A549 (cell line): ENCODE measurements at regions not wholly inside any gene's neighbourhood (a gene's known extent, or its start where the extent isn't known, plus 50 kb on each side); places are given as distances from the start of the nearest gene placed in this dataset.

Source experiments
- ATAC-seq, 2 experiments: fragments of 200-7000 bp in 1 of 2; fragments of >200 bp in 1 of 2; cut with Nextera tagmentation in 1 of 2; cut with Tn5 transposase in 1 of 2; 3 replicates each; pipeline versions ENCODE4 v1.8.0 to v1.9.1; 2018 to 2020; ENCODE audit warnings: mild to moderate bottlenecking in 1 of 2, moderate library complexity in 1 of 2
- CTCF ChIA-PET: fragments of 300-600 bp; sonication (Branson Sonifier 250); formaldehyde crosslinking; extraction: SDS; loops from one replicate; lab custom pipeline; 2021; ENCODE audit warnings: antibody characterized with exemption, inconsistent platforms; lab: Yijun Ruan, JAX
- POLR2A ChIA-PET: fragments of 350-600 bp; formaldehyde crosslinking; extraction: SDS; loops from one replicate; lab custom pipeline; 2021; ENCODE audit warnings: antibody characterized with exemption, inconsistent platforms; lab: Yijun Ruan, JAX
- DNase-seq, 2 experiments: peaks; one replicate each; pipeline versions ENCODE4 v3.0.0 to v3.0.0-alpha.2; 2011 to 2016; ENCODE audit warnings: low read depth in 1 of 2, low spot score in 1 of 2
- FAIRE-seq: peaks from 2 replicates; lab custom pipeline; 2011; peaks lifted over from hg19 to GRCh38; lab: Jason Lieb, UNC
- H3K27ac ChIP-seq, 2 experiments: fragments of >200 bp; sonication (Bioruptor Twin); formaldehyde crosslinking; 3 replicates each; pipeline ENCODE4 v1.5.1; 2016 to 2017
- H3K4me1 ChIP-seq: fragments of >200 bp; sonication (Bioruptor Twin); formaldehyde crosslinking; 3 replicates; pipeline ENCODE4 v1.6.1; 2016
- H3K4me2 ChIP-seq: fragments of >200 bp; sonication (Bioruptor Twin); formaldehyde crosslinking; 3 replicates; pipeline ENCODE4 v1.6.1; 2016
- H3K4me3 ChIP-seq: fragments of >200 bp; sonication (Bioruptor Twin); formaldehyde crosslinking; 3 replicates; pipeline ENCODE4 v1.5.1; 2016
- H3K9me3 ChIP-seq: fragments of >200 bp; sonication (Bioruptor Twin); formaldehyde crosslinking; 3 replicates; pipeline ENCODE4 v1.6.1; 2016
- CBX2 ChIP-seq: fragments of 200-600 bp; sonication (generic); IDR thresholded peaks from 2 replicates; pipeline ENCODE4 v1.6.1; 2016; ENCODE audit warnings: low read depth, mild to moderate bottlenecking, borderline replicate concordance
- CBX8 ChIP-seq: fragments of 200-600 bp; sonication (generic); IDR thresholded peaks from 2 replicates; pipeline ENCODE4 v1.6.1; 2016
- CEBPB ChIP-seq, 2 experiments: fragments of >200 bp in 1 of 2; sonication (Bioruptor Twin) in 1 of 2; formaldehyde crosslinking in 1 of 2; IDR thresholded peaks; 2 replicates each; pipeline ENCODE4 v1.6.1; 2012 to 2016
- CHD2 ChIP-seq: fragments of 150-350 bp; IDR thresholded peaks from 2 replicates; pipeline ENCODE4 v1.6.1; 2014; ENCODE audit warnings: low read length; ENCODE audit not compliant: partially characterized antibody
- CHD4 ChIP-seq: fragments of 200-600 bp; sonication (generic); IDR thresholded peaks from 2 replicates; pipeline ENCODE4 v1.6.1; 2016; ENCODE audit warnings: antibody characterized with exemption, mild to moderate bottlenecking, borderline replicate concordance
- E2F6 ChIP-seq: IDR thresholded peaks from 2 replicates; pipeline ENCODE4 v1.6.1; 2012; ENCODE audit warnings: low read depth, borderline replicate concordance
- FOSB ChIP-seq: fragments of 250-450 bp; sonication (Bioruptor Pico); IDR thresholded peaks from 2 replicates; pipeline ENCODE4 v1.5.0; 2020; ENCODE audit warnings: mild to moderate bottlenecking, moderate library complexity
- FOSL2 ChIP-seq, 2 experiments: fragments of 450-650 bp in 1 of 2; fragments of >200 bp in 1 of 2; sonication (Bioruptor Twin) in 1 of 2; formaldehyde crosslinking; IDR thresholded peaks; 2 replicates each; pipeline versions ENCODE4 v1.5.0 to v1.6.1; 2016 to 2020; ENCODE audit warnings: mild to moderate bottlenecking in 1 of 2, moderate library complexity in 1 of 2
- FOXS1 ChIP-seq: fragments of 250-450 bp; sonication (Bioruptor Pico); IDR thresholded peaks from 2 replicates; pipeline ENCODE4 v1.5.0; 2020; ENCODE audit warnings: mild to moderate bottlenecking, moderate library complexity
- GATA3 ChIP-seq: IDR thresholded peaks from 2 replicates; pipeline ENCODE4 v1.6.1; 2012; ENCODE audit warnings: borderline replicate concordance
- HDAC2 ChIP-seq: fragments of 200-600 bp; sonication (generic); IDR thresholded peaks from 2 replicates; pipeline ENCODE4 v1.6.1; 2016
- HEYL ChIP-seq: fragments of 250-450 bp; sonication (Bioruptor Pico); IDR thresholded peaks from 2 replicates; pipeline ENCODE4 v1.8.0; 2021; ENCODE audit warnings: mild to moderate bottlenecking, moderate library complexity
- HMGXB4 ChIP-seq: fragments of 250-450 bp; sonication (Bioruptor Pico); IDR thresholded peaks from 2 replicates; pipeline ENCODE4 v1.5.0; 2021; ENCODE audit warnings: mild to moderate bottlenecking, moderate library complexity, borderline replicate concordance
- HOXB13 ChIP-seq: fragments of 250-450 bp; sonication (Bioruptor Pico); IDR thresholded peaks from 2 replicates; pipeline ENCODE4 v1.5.0; 2020; ENCODE audit warnings: low read depth, mild to moderate bottlenecking, moderate library complexity
- JUNB ChIP-seq: fragments of >200 bp; sonication (Bioruptor Twin); formaldehyde crosslinking; IDR thresholded peaks from 2 replicates; pipeline ENCODE4 v1.6.1; 2016
- MAFK ChIP-seq: fragments of 450-650 bp; IDR thresholded peaks from 2 replicates; pipeline ENCODE4 v1.6.1; 2014; ENCODE audit not compliant: partially characterized antibody
- MAX ChIP-seq: IDR thresholded peaks from 2 replicates; pipeline ENCODE4 v1.6.1; 2012
- MAZ ChIP-seq: fragments of 150-350 bp; IDR thresholded peaks from 2 replicates; pipeline ENCODE4 v1.6.1; 2014; ENCODE audit warnings: antibody characterized with exemption, low read depth, low read length, borderline replicate concordance
- NR3C1 ChIP-seq: fragments of >200 bp; sonication (Bioruptor Twin); formaldehyde crosslinking; IDR thresholded peaks from 3 replicates; pipeline ENCODE4 v1.6.1; 2017
- PBX3 ChIP-seq: IDR thresholded peaks from 2 replicates; pipeline ENCODE4 v1.6.1; 2012
- RCOR1 ChIP-seq: fragments of 150-350 bp; IDR thresholded peaks from 2 replicates; pipeline ENCODE4 v1.6.1; 2014; ENCODE audit warnings: antibody characterized with exemption, low read length, low read depth
- SMC3 ChIP-seq: fragments of >200 bp; sonication (Bioruptor Twin); formaldehyde crosslinking; IDR thresholded peaks from 3 replicates; pipeline ENCODE4 v1.6.1; 2018; ENCODE audit warnings: inconsistent platforms
- SREBF2 ChIP-seq: fragments of 450-650 bp; IDR thresholded peaks from 2 replicates; pipeline ENCODE4 v1.6.1; 2014; ENCODE audit warnings: mild to moderate bottlenecking, moderate library complexity
- TP53 ChIP-seq: fragments of 250-450 bp; sonication (Bioruptor Pico); IDR thresholded peaks from 2 replicates; pipeline ENCODE4 v1.5.0; 2021; ENCODE audit warnings: mild to moderate bottlenecking, moderate library complexity
- ZFP36 ChIP-seq: fragments of 450-650 bp; IDR thresholded peaks from 2 replicates; pipeline ENCODE4 v1.6.1; 2014; ENCODE audit warnings: borderline replicate concordance; ENCODE audit not compliant: partially characterized antibody
- ZNF302 ChIP-seq: fragments of 250-450 bp; sonication (Bioruptor Pico); IDR thresholded peaks from 2 replicates; pipeline ENCODE4 v1.9.0; 2021; ENCODE audit warnings: inconsistent platforms, mild to moderate bottlenecking, moderate library complexity
- ZSCAN20 ChIP-seq: fragments of 250-450 bp; sonication (Bioruptor Pico); IDR thresholded peaks from 2 replicates; pipeline ENCODE4 v1.8.0; 2022; ENCODE audit warnings: mild to moderate bottlenecking, moderate library complexity
- WGBS: methylation state at CpG from one replicate; pipeline ENCODE4 v1.1.6; 2017; ENCODE audit errors: missing lambda C conversion rate; 5-methylcytosine and 5-hydroxymethylcytosine counted together

- 8% methylated on average over 2 of the region's 2 CpGs for WGBS
- POLR2A ChIA-PET: no interaction called here
- peaks cover 10% of the 10 kb centered on the region for H3K9me3 ChIP-seq
- H3K4me1 ChIP-seq: peaks cover 29% of the 10 kb centered on the region
- no peak overlapping the region for H3K4me3 ChIP-seq
- H3K4me2 ChIP-seq: peak overlapping the region; percentile 37
- FAIRE-seq: no peak
- TF ChIP-seq ZFP36: no peak
- TF ChIP-seq NR3C1: no peak
- no peak for TF ChIP-seq HOXB13 (CRISPR knock-in tag)
- TF ChIP-seq E2F6: no peak
- TF ChIP-seq FOXS1 (CRISPR knock-in tag): peak; percentile 49; the same call in 1 of the 2 replicates
- TF ChIP-seq JUNB: peak; percentile 67
- TF ChIP-seq GATA3: peak; percentile 86
- TF ChIP-seq CHD2: no peak
- TF ChIP-seq HMGXB4 (CRISPR knock-in tag): no peak
- TF ChIP-seq FOSL2 (IDR thresholded peaks at IDR 0.05): 0 out of 2 replicates have a peak, but pooled peaks have one; percentile 5
- peak; percentile 48 for TF ChIP-seq FOSL2 (CRISPR knock-in tag; IDR thresholded peaks at IDR 0.05)
- no peak for TF ChIP-seq ZSCAN20 (CRISPR knock-in tag)
- peak in 1 of 2 experiments; percentile 40; a peak in 1 of 4 replicates for TF ChIP-seq CEBPB (IDR thresholded peaks at IDR 0.05)
- no peak for TF ChIP-seq HEYL (CRISPR knock-in tag)
- no peak for TF ChIP-seq MAZ
- CTCF ChIA-PET: interaction anchor here (0.6 to 0.9 kb wide), 2 partner anchors 38 to 1045 kb away, joined by 3 read pairs; no protein-coding TSS in a partner anchor
- peak in 1 of 2 experiments; percentile 42 for DNase-seq
- peak overlapping the region; percentile 55 to 78; a peak in 5 of 6 replicates for H3K27ac ChIP-seq
- peak; percentile 47 to 69; a peak in 3 of 6 replicates for ATAC-seq
Observed at GRCh38 chr13:75181906-75182305, 300.1 kb downstream of the TBC1D4 start.

GRCh38 chr13:75180805-75181455 lies 301.0 kb downstream of the TBC1D4 start:
- ATAC-seq: peak; percentile 69 to 80

More at GRCh38 chr13:75180805-75181455, 301.0 kb downstream of the TBC1D4 start:
- Histone ChIP-seq H3K4me1 (peaks cover 29% of the 10 kb centered on the region), H3K9me3 (peaks cover 14% of the 10 kb centered on the region), H3K27ac (peak overlapping the region; percentile 55 to 76), H3K4me2 (peak overlapping the region; percentile 37), H3K4me3 (no peak overlapping the region)
- FAIRE-seq (no peak), DNase-seq (peak in 1 of 2 experiments; percentile 25)
- CTCF ChIA-PET: no interaction called here
- POLR2A ChIA-PET: no interaction called here
- 8% methylated on average over 1 of the region's 1 CpG for WGBS
- TF ChIP-seq MAX: no peak
- no peak for TF ChIP-seq SMC3
- TF ChIP-seq ZFP36: no peak
- no peak for TF ChIP-seq ZNF302 (CRISPR knock-in tag)
- peak; percentile 46 to 81; a peak in 3 of 4 replicates for TF ChIP-seq CEBPB (IDR thresholded peaks at IDR 0.05)
- no peak for TF ChIP-seq HDAC2
- 0 out of 2 replicates have a peak, but pooled peaks have one; percentile 20 for TF ChIP-seq FOSL2 (IDR thresholded peaks at IDR 0.05)
- peak; percentile 38; the same call in 1 of the 2 replicates for TF ChIP-seq FOSL2 (CRISPR knock-in tag; IDR thresholded peaks at IDR 0.05)
- TF ChIP-seq RCOR1: no peak
- no peak for TF ChIP-seq PBX3
- TF ChIP-seq MAFK: no peak
- peak; percentile 68 for TF ChIP-seq JUNB
- peak; percentile 77; the same call in 1 of the 2 replicates for TF ChIP-seq GATA3
- no peak for TF ChIP-seq HMGXB4 (CRISPR knock-in tag)
- no peak for TF ChIP-seq FOSB
- TF ChIP-seq ZSCAN20 (CRISPR knock-in tag): no peak
- no peak for TF ChIP-seq CHD4
- no peak for TF ChIP-seq TP53
- TF ChIP-seq SREBF2: no peak
- TF ChIP-seq CBX8: no peak
- no peak for TF ChIP-seq CBX2
- no peak for TF ChIP-seq NR3C1
